Hepatocyte (in vitro differentiated cells): ENCODE measurements at regions not wholly inside any gene's neighbourhood (a gene's known extent, or its start where the extent isn't known, plus 50 kb on each side); places are given as distances from the start of the nearest gene placed in this dataset.

ENCODE experiments used
- CTCF ChIP-seq: fragments of 200-600 bp; sonication (generic); IDR thresholded peaks from 2 replicates; pipeline ENCODE4 v1.5.1; 2016; ENCODE audit warnings: antibody characterized with exemption, mild to moderate bottlenecking; ENCODE audit not compliant: poor library complexity
- EZH2phosphoT487 ChIP-seq: fragments of 200-600 bp; sonication (generic); IDR thresholded peaks from one replicate; pipeline ENCODE4 v1.6.1; 2018; ENCODE audit warnings: antibody characterized with exemption, mild to moderate bottlenecking, low read depth, moderate library complexity; ENCODE audit not compliant: unreplicated experiment, severe bottlenecking

DNA sequence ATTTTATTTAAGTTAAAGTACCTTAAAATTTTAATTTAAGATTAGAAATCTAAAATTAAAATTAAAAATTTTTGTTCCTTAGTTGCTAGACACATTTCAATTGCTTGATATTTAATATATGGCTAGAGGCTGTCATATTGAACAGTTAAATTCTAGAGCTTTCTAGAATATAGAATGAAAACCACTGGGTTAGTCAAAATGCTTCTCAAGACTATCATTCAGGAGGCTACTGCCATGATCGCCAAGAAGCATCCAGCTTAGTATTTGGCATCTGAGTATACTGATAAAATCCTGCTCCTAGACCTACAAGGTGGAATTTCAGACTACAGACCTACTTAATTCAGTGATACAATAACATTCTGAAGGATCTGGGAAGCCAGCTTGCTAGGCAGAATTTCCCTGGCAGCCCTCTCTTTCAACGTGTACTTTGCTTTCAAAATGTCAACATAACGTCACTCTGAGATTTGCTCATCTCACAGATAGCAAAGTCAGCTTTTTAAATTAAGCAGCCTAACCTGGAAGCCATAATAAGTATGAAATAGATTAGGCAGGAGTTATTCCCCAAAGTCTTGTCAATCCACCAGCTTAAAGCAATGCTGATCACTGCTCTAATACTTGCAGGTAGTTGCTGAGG is 525.8 kb downstream of the FSCB start:
- no peak for TF ChIP-seq CTCF
- TF ChIP-seq EZH2phosphoT487 = no peak
